ENCODE measurements at regions not wholly inside any gene's neighbourhood (a gene's known extent, or its start where the extent isn't known, plus 50 kb on each side); places are given as distances from the start of the nearest gene placed in this dataset.

- no peaks in the 10 kb centered on the region for H3K9me3 ChIP-seq
- H3K27ac ChIP-seq, result no peak overlapping the region
- TF ChIP-seq POLR2A (IDR thresholded peaks at IDR 0.05), result no peak
- TF ChIP-seq, protein P1, sequence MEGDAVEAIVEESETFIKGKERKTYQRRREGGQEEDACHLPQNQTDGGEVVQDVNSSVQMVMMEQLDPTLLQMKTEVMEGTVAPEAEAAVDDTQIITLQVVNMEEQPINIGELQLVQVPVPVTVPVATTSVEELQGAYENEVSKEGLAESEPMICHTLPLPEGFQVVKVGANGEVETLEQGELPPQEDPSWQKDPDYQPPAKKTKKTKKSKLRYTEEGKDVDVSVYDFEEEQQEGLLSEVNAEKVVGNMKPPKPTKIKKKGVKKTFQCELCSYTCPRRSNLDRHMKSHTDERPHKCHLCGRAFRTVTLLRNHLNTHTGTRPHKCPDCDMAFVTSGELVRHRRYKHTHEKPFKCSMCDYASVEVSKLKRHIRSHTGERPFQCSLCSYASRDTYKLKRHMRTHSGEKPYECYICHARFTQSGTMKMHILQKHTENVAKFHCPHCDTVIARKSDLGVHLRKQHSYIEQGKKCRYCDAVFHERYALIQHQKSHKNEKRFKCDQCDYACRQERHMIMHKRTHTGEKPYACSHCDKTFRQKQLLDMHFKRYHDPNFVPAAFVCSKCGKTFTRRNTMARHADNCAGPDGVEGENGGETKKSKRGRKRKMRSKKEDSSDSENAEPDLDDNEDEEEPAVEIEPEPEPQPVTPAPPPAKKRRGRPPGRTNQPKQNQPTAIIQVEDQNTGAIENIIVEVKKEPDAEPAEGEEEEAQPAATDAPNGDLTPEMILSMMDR (IDR thresholded peaks at IDR 0.05 in 4 of 5, conservative IDR thresholded peaks at IDR 0.05 in 1 of 5), result no peak
- no peaks in the 10 kb centered on the region for H3K4me1 ChIP-seq
- in situ Hi-C loops (cut with MboI; ENCODE audit: low sequenced_read_pairs in 4 of 4), result no loop called here
- no peak for ATAC-seq
- no peak for DNase-seq
- intact Hi-C loops (cut with DNase I; ENCODE audit: low total_unique reads), result no loop called here
- no peaks in the 10 kb centered on the region for H3K27me3 ChIP-seq
- no peaks in the 10 kb centered on the region for H3K36me3 ChIP-seq
- H3K4me3 ChIP-seq, result no peak overlapping the region
Observed at GRCh38 chr6:164414695-164415094, 894.7 kb downstream of the C6orf118 start.

DNA sequence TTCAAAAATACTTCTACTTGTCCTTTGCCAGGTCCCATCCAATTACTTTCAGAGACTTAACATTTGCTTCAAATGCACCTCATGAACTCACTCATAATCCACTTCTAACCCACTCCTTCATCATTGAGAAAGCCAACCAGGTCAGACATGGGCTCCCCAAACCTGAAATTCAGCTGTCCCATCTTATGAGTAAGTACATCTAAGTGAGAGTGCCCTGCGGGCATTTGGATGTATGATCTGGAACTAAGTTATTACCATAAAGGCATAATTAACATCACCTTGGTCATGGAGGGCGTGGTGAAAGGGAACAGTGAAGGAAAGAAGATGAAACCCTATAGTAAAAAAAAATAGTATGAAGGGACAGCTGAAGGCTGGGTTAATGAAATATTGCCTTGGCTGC lies 896.8 kb downstream of the C6orf118 start:
- intact Hi-C loops (cut with DNase I; ENCODE audit: low total_unique reads) (no loop called here), in situ Hi-C loops (cut with MboI; ENCODE audit: low sequenced_read_pairs in 4 of 4) (no loop called here)
- ATAC-seq, result no peak
- Histone ChIP-seq H3K27ac (no peak overlapping the region), H3K27me3 (no peaks in the 10 kb centered on the region), H3K4me1 (no peaks in the 10 kb centered on the region), H3K9me3 (no peaks in the 10 kb centered on the region), H3K36me3 (no peaks in the 10 kb centered on the region), H3K4me3 (no peak overlapping the region)
- TF ChIP-seq POLR2A (IDR thresholded peaks at IDR 0.05), result no peak
- TF ChIP-seq, protein P1 (IDR thresholded peaks at IDR 0.05 in 4 of 5, conservative IDR thresholded peaks at IDR 0.05 in 1 of 5), result no peak
- DNase-seq, result no peak

DNA sequence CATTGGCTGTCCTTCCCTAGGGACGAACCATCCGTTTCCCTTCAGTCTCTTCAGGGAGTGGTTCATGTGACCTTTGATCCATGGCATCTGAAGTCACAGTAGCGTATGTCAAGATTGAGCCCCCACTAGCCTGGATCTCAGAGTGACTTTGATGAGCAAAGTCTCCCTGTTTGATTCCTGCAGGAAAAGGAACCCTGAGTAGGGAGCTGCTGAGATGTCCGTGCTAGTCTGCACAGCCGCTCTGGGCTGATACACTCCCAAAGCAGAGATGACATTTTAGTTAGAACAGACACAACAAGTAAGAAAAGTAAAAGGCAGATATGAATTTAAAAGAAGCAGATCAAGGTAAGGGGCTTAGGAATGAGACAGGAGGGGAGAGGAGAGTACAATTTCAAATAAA lies 899.4 kb downstream of the C6orf118 start:
- H3K9me3 ChIP-seq, result no peaks in the 10 kb centered on the region
- no peak for DNase-seq
- H3K4me3 ChIP-seq, result no peak overlapping the region
- H3K27ac ChIP-seq, result no peak overlapping the region
- ATAC-seq, result no peak
- no peak for TF ChIP-seq POLR2A (IDR thresholded peaks at IDR 0.05)
- TF ChIP-seq, protein P1 (IDR thresholded peaks at IDR 0.05 in 4 of 5, conservative IDR thresholded peaks at IDR 0.05 in 1 of 5), result no peak
- H3K27me3 ChIP-seq, result no peaks in the 10 kb centered on the region
- in situ Hi-C loops (cut with MboI; ENCODE audit: low sequenced_read_pairs in 4 of 4), result no loop called here
- intact Hi-C loops (cut with DNase I; ENCODE audit: low total_unique reads), result no loop called here
- no peaks in the 10 kb centered on the region for H3K36me3 ChIP-seq
- no peaks in the 10 kb centered on the region for H3K4me1 ChIP-seq

DNA sequence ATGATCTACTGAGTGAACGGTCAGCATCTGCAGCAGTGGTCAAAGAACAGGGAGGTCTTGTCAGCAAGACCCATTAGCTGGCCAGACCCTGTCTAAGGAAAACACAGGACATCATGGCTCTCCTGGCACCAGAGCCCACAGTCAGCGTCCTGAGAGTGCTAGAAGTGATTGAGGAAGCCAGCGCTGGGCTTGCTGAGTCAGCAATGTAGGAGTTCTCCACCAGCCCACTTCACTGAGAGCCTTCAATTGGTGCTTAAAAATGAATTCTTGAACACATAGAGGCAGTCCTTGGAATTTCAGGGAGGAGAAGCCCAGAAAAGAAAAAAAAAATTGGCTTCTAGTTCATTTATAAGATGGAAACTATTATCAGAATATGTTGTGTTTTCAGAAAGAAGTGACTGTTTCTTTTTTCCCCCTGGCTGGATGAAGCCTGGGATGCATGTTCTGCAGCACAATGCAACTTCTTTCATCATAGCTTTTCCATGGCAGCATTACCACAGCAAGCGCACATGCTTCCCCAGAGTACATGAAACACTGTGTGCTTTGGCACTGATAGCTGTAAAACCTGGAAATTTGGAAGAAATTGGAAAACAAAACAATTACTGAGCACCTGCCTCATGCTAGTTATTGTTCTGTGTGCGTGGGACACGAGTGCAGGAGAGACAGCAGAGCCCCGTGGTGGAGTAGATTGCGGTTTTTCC lies 899.9 kb downstream of the C6orf118 start:
- no peak overlapping the region for H3K4me3 ChIP-seq
- H3K27ac ChIP-seq, result no peak overlapping the region
- no peaks in the 10 kb centered on the region for H3K36me3 ChIP-seq
- in situ Hi-C loops (cut with MboI; ENCODE audit: low sequenced_read_pairs in 4 of 4) (no loop called here), intact Hi-C loops (cut with DNase I; ENCODE audit: low total_unique reads) (no loop called here)
- H3K27me3 ChIP-seq, result no peaks in the 10 kb centered on the region
- no peaks in the 10 kb centered on the region for H3K4me1 ChIP-seq
- TF ChIP-seq, protein P1 (IDR thresholded peaks at IDR 0.05 in 4 of 5, conservative IDR thresholded peaks at IDR 0.05 in 1 of 5), result no peak
- no peak for TF ChIP-seq POLR2A (IDR thresholded peaks at IDR 0.05)
- ATAC-seq (no peak), DNase-seq (no peak)
- H3K9me3 ChIP-seq, result no peaks in the 10 kb centered on the region

DNA sequence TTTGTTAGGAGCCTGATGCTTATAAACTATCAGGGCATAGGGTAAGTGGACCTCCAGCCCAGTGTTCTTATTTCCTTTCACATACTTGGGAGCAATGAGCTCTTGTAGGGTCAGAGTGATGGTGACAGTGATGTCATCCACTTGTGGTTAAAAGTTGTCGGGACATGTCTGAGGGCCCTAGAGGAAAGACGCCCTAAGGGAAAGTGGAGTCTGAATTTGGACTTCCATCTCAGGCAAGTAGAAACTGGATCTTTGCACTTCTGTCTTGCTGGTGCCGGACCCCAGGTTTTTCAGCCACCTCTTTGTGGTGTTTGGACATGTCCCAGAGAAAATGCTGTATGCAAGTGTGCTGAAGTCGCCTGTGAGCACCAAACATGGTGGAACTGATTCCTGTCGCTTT lies 900.5 kb downstream of the C6orf118 start:
- Histone ChIP-seq H3K9me3 (no peaks in the 10 kb centered on the region), H3K36me3 (no peaks in the 10 kb centered on the region), H3K27me3 (no peaks in the 10 kb centered on the region), H3K4me3 (no peak overlapping the region), H3K27ac (no peak overlapping the region), H3K4me1 (no peaks in the 10 kb centered on the region)
- ATAC-seq (no peak), DNase-seq (no peak)
- intact Hi-C loops (cut with DNase I; ENCODE audit: low total_unique reads) (no loop called here), in situ Hi-C loops (cut with MboI; ENCODE audit: low sequenced_read_pairs in 4 of 4) (no loop called here)
- TF ChIP-seq, protein P1 (IDR thresholded peaks at IDR 0.05 in 4 of 5, conservative IDR thresholded peaks at IDR 0.05 in 1 of 5), result no peak
- TF ChIP-seq POLR2A (IDR thresholded peaks at IDR 0.05), result no peak

Measured in gastrocnemius medialis (tissue), 4 donors.